SK-N-SH (cell line): ENCODE measurements at regions not wholly inside any gene's neighbourhood (a gene's known extent, or its start where the extent isn't known, plus 50 kb on each side); places are given as distances from the start of the nearest gene placed in this dataset.

Source experiments
- CTCF ChIA-PET: fragments of 300-600, 350-600 bp; formaldehyde crosslinking; extraction: SDS; loops from one replicate; lab custom pipeline; 2021; lab: Yijun Ruan, JAX
- POLR2A ChIA-PET: fragments of 350-600 bp; sonication (Branson Sonifier 250); formaldehyde crosslinking; extraction: SDS; loops from one replicate; lab custom pipeline; 2020; ENCODE audit warnings: antibody characterized with exemption, inconsistent platforms; lab: Yijun Ruan, JAX
- DNase-seq: peaks from one replicate; pipeline ENCODE4 v3.0.0; 2012
- H2AFZ ChIP-seq: fragments of 200-600 bp; sonication (generic); 2 replicates; pipeline ENCODE4 v1.8.1; 2016; ENCODE audit warnings: antibody characterized with exemption, mild to moderate bottlenecking, low read depth
- H3F3A ChIP-seq: fragments of 200-600 bp; sonication (generic); replicated peaks from 2 replicates; pipeline ENCODE3; 2016; ENCODE audit warnings: antibody characterized with exemption, mild to moderate bottlenecking; ENCODE audit not compliant: insufficient read depth
- H3K27ac ChIP-seq, 2 experiments: fragments of 200-500 bp in 1 of 2; fragments of 200-600 bp in 1 of 2; sonication (Bioruptor generic) in 1 of 2; sonication (generic), shearing (Covaris generic) in 1 of 2; 2 replicates each; pipeline versions ENCODE4 v1.5.1 to v1.6.1; 2014 to 2016; ENCODE audit warnings: low read depth in 2 of 2, inconsistent platforms in 1 of 2, low read length in 1 of 2, mild to moderate bottlenecking in 1 of 2, mixed read lengths in 1 of 2
- H3K27me3 ChIP-seq: fragments of 200-600 bp; sonication (generic), shearing (Covaris generic); 2 replicates; pipeline ENCODE4 v1.6.1; 2016; ENCODE audit warnings: mixed run types; ENCODE audit not compliant: insufficient read depth
- H3K36me3 ChIP-seq, 2 experiments: fragments of 200-500 bp in 1 of 2; fragments of 200-600 bp in 1 of 2; sonication (Bioruptor generic) in 1 of 2; sonication (generic) in 1 of 2; replicated peaks in 1 of 2; 2 replicates each; pipeline versions ENCODE3 to v1.5.1; 2014 to 2016; ENCODE audit warnings: low read length in 1 of 2, mild to moderate bottlenecking in 1 of 2; ENCODE audit not compliant: insufficient read depth in 2 of 2, control insufficient read depth in 1 of 2
- H3K4me1 ChIP-seq, 2 experiments: fragments of 200-500 bp in 1 of 2; fragments of 200-600 bp in 1 of 2; sonication (Bioruptor generic) in 1 of 2; sonication (generic), shearing (Covaris generic) in 1 of 2; 2 replicates each; pipeline versions ENCODE4 v1.5.1 to v1.6.1; 2014 to 2016; ENCODE audit warnings: low read depth in 1 of 2, low read length in 1 of 2, mixed run types in 1 of 2; ENCODE audit not compliant: insufficient read depth in 2 of 2, control insufficient read depth in 1 of 2
- H3K4me2 ChIP-seq: fragments of 200-600 bp; sonication (generic), shearing (Covaris generic); 2 replicates; pipeline ENCODE4 v1.6.1; 2017; ENCODE audit warnings: mixed run types
- H3K4me3 ChIP-seq, 2 experiments: fragments of 200-500 bp in 1 of 2; fragments of 200-600 bp in 1 of 2; sonication (Bioruptor generic) in 1 of 2; sonication (generic), shearing (Covaris generic) in 1 of 2; 2 replicates each; pipeline versions ENCODE4 v1.5.1 to v1.8.1; 2014 to 2016; ENCODE audit warnings: low read depth in 2 of 2, inconsistent platforms in 1 of 2, low read length in 1 of 2, mild to moderate bottlenecking in 1 of 2, mixed read lengths in 1 of 2, moderate library complexity in 1 of 2
- H3K79me2 ChIP-seq: fragments of 200-600 bp; sonication (generic); 2 replicates; pipeline ENCODE4 v1.8.1; 2017; ENCODE audit warnings: mild to moderate bottlenecking; ENCODE audit not compliant: insufficient read depth
- H3K9ac ChIP-seq: fragments of 200-600 bp; sonication (generic); 2 replicates; pipeline ENCODE4 v1.6.1; 2017; ENCODE audit warnings: mixed run types
- H3K9me2 ChIP-seq: fragments of 200-600 bp; sonication (generic); 2 replicates; pipeline ENCODE4 v1.6.1; 2017; ENCODE audit warnings: mixed run types
- H3K9me3 ChIP-seq: fragments of 200-600 bp; sonication (generic); 2 replicates; pipeline ENCODE4 v1.6.1; 2017; ENCODE audit warnings: mixed run types, mild to moderate bottlenecking, moderate library complexity
- H4K20me1 ChIP-seq: fragments of 200-600 bp; sonication (generic); 2 replicates; pipeline ENCODE4 v1.6.1; 2017; ENCODE audit warnings: mild to moderate bottlenecking, mixed run types; ENCODE audit not compliant: insufficient read depth
- CHD2 ChIP-seq: fragments of 150-350 bp; IDR thresholded peaks from 2 replicates; pipeline ENCODE4 v1.6.1; 2018; ENCODE audit warnings: low read length; ENCODE audit not compliant: partially characterized antibody
- ELF1 ChIP-seq: IDR thresholded peaks from 2 replicates; pipeline ENCODE4 v1.4.0; 2012
- EP300 ChIP-seq, 2 experiments: IDR thresholded peaks; 2 replicates each; pipeline versions ENCODE4 v1.4.0 to v1.6.1; 2012; ENCODE audit warnings: borderline replicate concordance in 1 of 2, low read depth in 1 of 2, low read length in 1 of 2
- FOXJ3 ChIP-seq: sonication (generic); formaldehyde crosslinking; IDR thresholded peaks from 2 replicates; pipeline ENCODE4 v1.5.1; 2020; ENCODE audit warnings: mild to moderate bottlenecking, missing genetic modification reagents
- FOXM1 ChIP-seq: IDR thresholded peaks from 2 replicates; pipeline ENCODE4 v1.4.0; 2012; ENCODE audit warnings: low read depth, mild to moderate bottlenecking
- GABPA ChIP-seq: IDR thresholded peaks from 2 replicates; pipeline ENCODE4 v1.4.0; 2012; ENCODE audit warnings: low read depth, mild to moderate bottlenecking
- GATA2 ChIP-seq: sonication (generic); formaldehyde crosslinking; IDR thresholded peaks from 2 replicates; pipeline ENCODE4 v1.5.0; 2020; ENCODE audit warnings: mild to moderate bottlenecking, missing genetic modification reagents
- MXI1 ChIP-seq: IDR thresholded peaks from 2 replicates; pipeline ENCODE4 v1.6.1; 2012; ENCODE audit warnings: mild to moderate bottlenecking, low read depth, low read length, improper control_type of control experiment
- NRF1 ChIP-seq: IDR thresholded peaks from 2 replicates; pipeline ENCODE4 v1.6.1; 2012; ENCODE audit warnings: low read depth, mild to moderate bottlenecking, low read length
- POLR2AphosphoS5 ChIP-seq: IDR thresholded peaks from 2 replicates; pipeline ENCODE4 v1.6.1; 2012; ENCODE audit warnings: low read depth, low read length
- RCOR1 ChIP-seq: fragments of 150-350 bp; IDR thresholded peaks from 2 replicates; pipeline ENCODE4 v1.6.1; 2017; ENCODE audit warnings: antibody characterized with exemption, low read length
- SIN3A ChIP-seq: IDR thresholded peaks from 2 replicates; pipeline ENCODE4 v1.6.1; 2012; ENCODE audit warnings: low read depth, mild to moderate bottlenecking, low read length, moderate library complexity, borderline replicate concordance
- TCF12 ChIP-seq: IDR thresholded peaks from 2 replicates; pipeline ENCODE4 v1.4.0; 2012
- YY1 ChIP-seq: IDR thresholded peaks from 2 replicates; pipeline ENCODE4 v1.4.0; 2012; ENCODE audit warnings: low read depth, mild to moderate bottlenecking
- WGBS: methylation state at CpG from one replicate; pipeline ENCODE4 v1.1.6; 2017; ENCODE audit warnings: low lambda C conversion rate; 5-methylcytosine and 5-hydroxymethylcytosine counted together
- TF ChIP-seq, protein P1 (sequence below): IDR thresholded peaks from 2 replicates; pipeline ENCODE4; 2012
- TF ChIP-seq, protein P2 (sequence below): IDR thresholded peaks from 2 replicates; pipeline ENCODE4 v1.4.0; 2012; ENCODE audit warnings: low read depth
- TF ChIP-seq, protein P3 (sequence below): fragments of 150-350 bp; IDR thresholded peaks from 2 replicates; pipeline ENCODE4 v1.6.1; 2017; ENCODE audit warnings: antibody characterized with exemption, low read length, low read depth, borderline replicate concordance
- TF ChIP-seq, protein P4 (sequence below): IDR thresholded peaks from 2 replicates; pipeline ENCODE4 v1.6.1; 2012; ENCODE audit warnings: mild to moderate bottlenecking, low read depth, low read length, moderate library complexity
- TF ChIP-seq, protein P5 (sequence below): IDR thresholded peaks from 2 replicates; pipeline ENCODE4 v1.4.0; 2012; ENCODE audit warnings: low read depth, borderline replicate concordance
- TF ChIP-seq, protein P6 (sequence below): fragments of 200-600 bp; sonication (generic); IDR thresholded peaks from 2 replicates; pipeline ENCODE4 v1.6.1; 2017; ENCODE audit warnings: antibody characterized with exemption, mild to moderate bottlenecking, moderate library complexity

DNA sequence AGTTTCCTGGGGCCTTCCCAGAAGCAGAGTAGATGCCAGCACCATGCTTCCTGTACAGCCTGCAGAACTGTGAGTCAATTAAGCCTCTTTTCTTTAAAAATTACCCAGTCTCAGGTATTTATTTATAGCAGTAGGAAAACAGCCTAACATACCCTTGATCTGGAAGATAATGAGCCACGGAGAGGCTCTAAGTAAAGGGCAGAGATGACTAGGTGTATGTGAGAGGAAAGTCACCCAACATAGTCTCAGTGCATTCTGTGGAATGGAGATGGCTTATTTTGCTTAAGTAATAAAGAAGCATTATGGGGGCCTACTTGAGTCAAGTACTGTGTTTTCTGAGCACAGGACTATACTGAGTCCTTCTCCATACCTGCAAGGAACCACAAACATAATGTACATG lies 199.5 kb downstream of the CPEB2 start:
- no peaks in the 10 kb centered on the region for H3K36me3 ChIP-seq
- no peaks in the 10 kb centered on the region for H4K20me1 ChIP-seq
- H2AFZ ChIP-seq = no peak overlapping the region
- H3K27me3 ChIP-seq = no peaks in the 10 kb centered on the region
- no peak for DNase-seq
- TF ChIP-seq TCF12 = no peak
- no peak for TF ChIP-seq GATA2 (CRISPR knock-in tag)
- TF ChIP-seq ELF1 = no peak
- TF ChIP-seq, protein P1, sequence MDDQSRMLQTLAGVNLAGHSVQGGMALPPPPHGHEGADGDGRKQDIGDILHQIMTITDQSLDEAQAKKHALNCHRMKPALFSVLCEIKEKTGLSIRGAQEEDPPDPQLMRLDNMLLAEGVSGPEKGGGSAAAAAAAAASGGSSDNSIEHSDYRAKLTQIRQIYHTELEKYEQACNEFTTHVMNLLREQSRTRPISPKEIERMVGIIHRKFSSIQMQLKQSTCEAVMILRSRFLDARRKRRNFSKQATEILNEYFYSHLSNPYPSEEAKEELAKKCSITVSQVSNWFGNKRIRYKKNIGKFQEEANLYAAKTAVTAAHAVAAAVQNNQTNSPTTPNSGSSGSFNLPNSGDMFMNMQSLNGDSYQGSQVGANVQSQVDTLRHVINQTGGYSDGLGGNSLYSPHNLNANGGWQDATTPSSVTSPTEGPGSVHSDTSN = no peak
- no peak for TF ChIP-seq MXI1
- TF ChIP-seq, protein P2, sequence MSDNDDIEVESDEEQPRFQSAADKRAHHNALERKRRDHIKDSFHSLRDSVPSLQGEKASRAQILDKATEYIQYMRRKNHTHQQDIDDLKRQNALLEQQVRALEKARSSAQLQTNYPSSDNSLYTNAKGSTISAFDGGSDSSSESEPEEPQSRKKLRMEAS = no peak
- TF ChIP-seq FOXJ3 (CRISPR knock-in tag) = no peak
- TF ChIP-seq, protein P3, sequence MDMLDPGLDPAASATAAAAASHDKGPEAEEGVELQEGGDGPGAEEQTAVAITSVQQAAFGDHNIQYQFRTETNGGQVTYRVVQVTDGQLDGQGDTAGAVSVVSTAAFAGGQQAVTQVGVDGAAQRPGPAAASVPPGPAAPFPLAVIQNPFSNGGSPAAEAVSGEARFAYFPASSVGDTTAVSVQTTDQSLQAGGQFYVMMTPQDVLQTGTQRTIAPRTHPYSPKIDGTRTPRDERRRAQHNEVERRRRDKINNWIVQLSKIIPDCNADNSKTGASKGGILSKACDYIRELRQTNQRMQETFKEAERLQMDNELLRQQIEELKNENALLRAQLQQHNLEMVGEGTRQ = no peak
- TF ChIP-seq FOXM1 = no peak
- TF ChIP-seq GABPA = no peak
- no peak for TF ChIP-seq CHD2
- no peak for TF ChIP-seq YY1
- WGBS = 8% methylated on average over 1 of the region's 1 CpG
- POLR2A ChIA-PET = no interaction called here
- no peaks in the 10 kb centered on the region for H3K9me2 ChIP-seq
- H3K4me2 ChIP-seq = no peak overlapping the region
- H3F3A ChIP-seq = no peaks in the 10 kb centered on the region
- CTCF ChIA-PET = no interaction called here
- no peaks in the 10 kb centered on the region; a peak in 1 of 4 replicates for H3K4me1 ChIP-seq
- no peak overlapping the region for H3K27ac ChIP-seq
- no peak overlapping the region for H3K9ac ChIP-seq
- no peaks in the 10 kb centered on the region for H3K9me3 ChIP-seq
- no peak overlapping the region for H3K4me3 ChIP-seq
- H3K79me2 ChIP-seq = no peaks in the 10 kb centered on the region

DNA sequence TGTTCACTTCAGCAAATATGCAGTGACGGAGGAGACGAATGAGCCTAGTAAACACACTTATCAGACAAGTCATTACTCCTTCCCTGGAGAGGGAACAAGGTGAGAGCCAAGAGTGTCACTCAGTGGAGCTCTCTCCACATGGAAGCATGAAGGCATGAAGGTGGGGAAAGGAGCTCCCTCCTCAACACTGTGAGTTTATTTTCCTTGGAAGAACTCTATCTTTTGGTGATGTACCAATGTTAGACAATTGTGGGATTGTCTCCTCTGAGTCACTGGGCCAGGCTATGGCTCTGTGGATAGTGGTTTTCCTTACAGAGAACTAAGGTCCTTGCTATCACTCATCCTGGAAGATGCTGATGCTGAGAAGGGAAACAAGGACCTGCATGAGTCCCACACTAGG lies 200.2 kb downstream of the CPEB2 start:
- H2AFZ ChIP-seq = no peak overlapping the region
- H3K4me2 ChIP-seq = no peak overlapping the region
- H4K20me1 ChIP-seq = no peaks in the 10 kb centered on the region
- 57% methylated on average over 2 of the region's 2 CpGs for WGBS
- DNase-seq = no peak
- H3K9me3 ChIP-seq = no peaks in the 10 kb centered on the region
- H3F3A ChIP-seq = no peaks in the 10 kb centered on the region
- no peaks in the 10 kb centered on the region for H3K9me2 ChIP-seq
- H3K9ac ChIP-seq = no peak overlapping the region
- CTCF ChIA-PET = no interaction called here
- H3K79me2 ChIP-seq = no peaks in the 10 kb centered on the region
- no peak overlapping the region for H3K27ac ChIP-seq
- no peaks in the 10 kb centered on the region for H3K27me3 ChIP-seq
- H3K36me3 ChIP-seq = no peaks in the 10 kb centered on the region
- H3K4me3 ChIP-seq = no peak overlapping the region
- POLR2A ChIA-PET = no interaction called here
- H3K4me1 ChIP-seq = no peaks in the 10 kb centered on the region; a peak in 1 of 4 replicates
- no peak for TF ChIP-seq NRF1
- no peak for TF ChIP-seq SIN3A
- TF ChIP-seq EP300 (IDR thresholded peaks at IDR 0.05; ENCODE audit: borderline replicate concordance in 1 of 2, low read depth in 1 of 2, low read length in 1 of 2) = no peak
- no peak for TF ChIP-seq FOXM1
- no peak for TF ChIP-seq POLR2AphosphoS5
- TF ChIP-seq, protein P4, sequence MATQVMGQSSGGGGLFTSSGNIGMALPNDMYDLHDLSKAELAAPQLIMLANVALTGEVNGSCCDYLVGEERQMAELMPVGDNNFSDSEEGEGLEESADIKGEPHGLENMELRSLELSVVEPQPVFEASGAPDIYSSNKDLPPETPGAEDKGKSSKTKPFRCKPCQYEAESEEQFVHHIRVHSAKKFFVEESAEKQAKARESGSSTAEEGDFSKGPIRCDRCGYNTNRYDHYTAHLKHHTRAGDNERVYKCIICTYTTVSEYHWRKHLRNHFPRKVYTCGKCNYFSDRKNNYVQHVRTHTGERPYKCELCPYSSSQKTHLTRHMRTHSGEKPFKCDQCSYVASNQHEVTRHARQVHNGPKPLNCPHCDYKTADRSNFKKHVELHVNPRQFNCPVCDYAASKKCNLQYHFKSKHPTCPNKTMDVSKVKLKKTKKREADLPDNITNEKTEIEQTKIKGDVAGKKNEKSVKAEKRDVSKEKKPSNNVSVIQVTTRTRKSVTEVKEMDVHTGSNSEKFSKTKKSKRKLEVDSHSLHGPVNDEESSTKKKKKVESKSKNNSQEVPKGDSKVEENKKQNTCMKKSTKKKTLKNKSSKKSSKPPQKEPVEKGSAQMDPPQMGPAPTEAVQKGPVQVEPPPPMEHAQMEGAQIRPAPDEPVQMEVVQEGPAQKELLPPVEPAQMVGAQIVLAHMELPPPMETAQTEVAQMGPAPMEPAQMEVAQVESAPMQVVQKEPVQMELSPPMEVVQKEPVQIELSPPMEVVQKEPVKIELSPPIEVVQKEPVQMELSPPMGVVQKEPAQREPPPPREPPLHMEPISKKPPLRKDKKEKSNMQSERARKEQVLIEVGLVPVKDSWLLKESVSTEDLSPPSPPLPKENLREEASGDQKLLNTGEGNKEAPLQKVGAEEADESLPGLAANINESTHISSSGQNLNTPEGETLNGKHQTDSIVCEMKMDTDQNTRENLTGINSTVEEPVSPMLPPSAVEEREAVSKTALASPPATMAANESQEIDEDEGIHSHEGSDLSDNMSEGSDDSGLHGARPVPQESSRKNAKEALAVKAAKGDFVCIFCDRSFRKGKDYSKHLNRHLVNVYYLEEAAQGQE = no peak
- TF ChIP-seq CHD2 = no peak
- no peak for TF ChIP-seq YY1
- no peak for TF ChIP-seq RCOR1
- no peak for TF ChIP-seq GABPA
- TF ChIP-seq, protein P5, sequence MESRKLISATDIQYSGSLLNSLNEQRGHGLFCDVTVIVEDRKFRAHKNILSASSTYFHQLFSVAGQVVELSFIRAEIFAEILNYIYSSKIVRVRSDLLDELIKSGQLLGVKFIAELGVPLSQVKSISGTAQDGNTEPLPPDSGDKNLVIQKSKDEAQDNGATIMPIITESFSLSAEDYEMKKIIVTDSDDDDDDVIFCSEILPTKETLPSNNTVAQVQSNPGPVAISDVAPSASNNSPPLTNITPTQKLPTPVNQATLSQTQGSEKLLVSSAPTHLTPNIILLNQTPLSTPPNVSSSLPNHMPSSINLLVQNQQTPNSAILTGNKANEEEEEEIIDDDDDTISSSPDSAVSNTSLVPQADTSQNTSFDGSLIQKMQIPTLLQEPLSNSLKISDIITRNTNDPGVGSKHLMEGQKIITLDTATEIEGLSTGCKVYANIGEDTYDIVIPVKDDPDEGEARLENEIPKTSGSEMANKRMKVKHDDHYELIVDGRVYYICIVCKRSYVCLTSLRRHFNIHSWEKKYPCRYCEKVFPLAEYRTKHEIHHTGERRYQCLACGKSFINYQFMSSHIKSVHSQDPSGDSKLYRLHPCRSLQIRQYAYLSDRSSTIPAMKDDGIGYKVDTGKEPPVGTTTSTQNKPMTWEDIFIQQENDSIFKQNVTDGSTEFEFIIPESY = no peak
- TF ChIP-seq, protein P6, sequence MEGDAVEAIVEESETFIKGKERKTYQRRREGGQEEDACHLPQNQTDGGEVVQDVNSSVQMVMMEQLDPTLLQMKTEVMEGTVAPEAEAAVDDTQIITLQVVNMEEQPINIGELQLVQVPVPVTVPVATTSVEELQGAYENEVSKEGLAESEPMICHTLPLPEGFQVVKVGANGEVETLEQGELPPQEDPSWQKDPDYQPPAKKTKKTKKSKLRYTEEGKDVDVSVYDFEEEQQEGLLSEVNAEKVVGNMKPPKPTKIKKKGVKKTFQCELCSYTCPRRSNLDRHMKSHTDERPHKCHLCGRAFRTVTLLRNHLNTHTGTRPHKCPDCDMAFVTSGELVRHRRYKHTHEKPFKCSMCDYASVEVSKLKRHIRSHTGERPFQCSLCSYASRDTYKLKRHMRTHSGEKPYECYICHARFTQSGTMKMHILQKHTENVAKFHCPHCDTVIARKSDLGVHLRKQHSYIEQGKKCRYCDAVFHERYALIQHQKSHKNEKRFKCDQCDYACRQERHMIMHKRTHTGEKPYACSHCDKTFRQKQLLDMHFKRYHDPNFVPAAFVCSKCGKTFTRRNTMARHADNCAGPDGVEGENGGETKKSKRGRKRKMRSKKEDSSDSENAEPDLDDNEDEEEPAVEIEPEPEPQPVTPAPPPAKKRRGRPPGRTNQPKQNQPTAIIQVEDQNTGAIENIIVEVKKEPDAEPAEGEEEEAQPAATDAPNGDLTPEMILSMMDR = no peak
